Smooth muscle cell (in vitro differentiated cells): ENCODE measurements at regions not wholly inside any gene's neighbourhood (a gene's known extent, or its start where the extent isn't known, plus 50 kb on each side); places are given as distances from the start of the nearest gene placed in this dataset.
A peak's percentile ranks its signal among the peaks of the same experiment; 100 is the strongest.

ENCODE experiments used
- DNase-seq: peaks from one replicate; lab custom pipeline; 2025; ENCODE audit not compliant: unreplicated experiment; lab: John Stamatoyannopoulos, UW
- H2AFZ ChIP-seq: fragments of 200-600 bp; sonication (generic); 2 replicates; pipeline ENCODE4 v1.6.0; 2016; ENCODE audit warnings: antibody characterized with exemption, low read depth, mild to moderate bottlenecking
- H3F3A ChIP-seq: fragments of 200-600 bp; sonication (generic); 2 replicates; pipeline ENCODE4 v1.6.0; 2017; ENCODE audit warnings: antibody characterized with exemption, low read depth
- H3K27ac ChIP-seq: fragments of 200-600 bp; sonication (generic); 2 replicates; pipeline ENCODE4 v1.5.1; 2016; ENCODE audit warnings: low read depth, mild to moderate bottlenecking
- H3K27me3 ChIP-seq: fragments of 200-600 bp; sonication (generic); 2 replicates; pipeline ENCODE4 v1.6.1; 2016; ENCODE audit warnings: low read depth, mild to moderate bottlenecking
- H3K36me3 ChIP-seq: fragments of 200-600 bp; sonication (generic); 2 replicates; pipeline ENCODE4 v1.5.1; 2016; ENCODE audit warnings: low read depth
- H3K4me1 ChIP-seq: fragments of 200-600 bp; sonication (generic); 2 replicates; pipeline ENCODE4 v1.5.1; 2016; ENCODE audit warnings: low read depth
- H3K4me2 ChIP-seq: fragments of 200-600 bp; sonication (generic); 2 replicates; pipeline ENCODE4 v1.6.0; 2016; ENCODE audit warnings: mild to moderate bottlenecking
- H3K4me3 ChIP-seq: fragments of 200-600 bp; sonication (generic); 2 replicates; pipeline ENCODE4 v1.5.1; 2016; ENCODE audit warnings: mild to moderate bottlenecking
- H3K79me2 ChIP-seq: fragments of 200-600 bp; sonication (generic); 2 replicates; pipeline ENCODE4 v1.6.0; 2016; ENCODE audit warnings: low read depth, mild to moderate bottlenecking
- H3K9ac ChIP-seq: fragments of 200-600 bp; sonication (generic); 2 replicates; pipeline ENCODE4 v1.6.0; 2016; ENCODE audit warnings: low read depth
- H3K9me3 ChIP-seq: fragments of 200-600 bp; sonication (generic); replicated peaks from 2 replicates; pipeline ENCODE4 v1.5.1; 2016; ENCODE audit warnings: low read depth
- H4K20me1 ChIP-seq: fragments of 200-600 bp; sonication (generic); 2 replicates; pipeline ENCODE4 v1.6.0; 2016; ENCODE audit warnings: low read depth
- WGBS: methylation state at CpG from one replicate; pipeline ENCODE4 v1.1.7; 2016; ENCODE audit warnings: low lambda C conversion rate; 5-methylcytosine and 5-hydroxymethylcytosine counted together
- TF ChIP-seq, protein P1 (sequence below): fragments of 200-600 bp; sonication (generic); IDR thresholded peaks from 2 replicates; pipeline ENCODE4 v1.5.1; 2017; ENCODE audit warnings: borderline replicate concordance, mild to moderate bottlenecking, antibody characterized with exemption; ENCODE audit not compliant: insufficient read depth, poor library complexity, severe bottlenecking

DNA sequence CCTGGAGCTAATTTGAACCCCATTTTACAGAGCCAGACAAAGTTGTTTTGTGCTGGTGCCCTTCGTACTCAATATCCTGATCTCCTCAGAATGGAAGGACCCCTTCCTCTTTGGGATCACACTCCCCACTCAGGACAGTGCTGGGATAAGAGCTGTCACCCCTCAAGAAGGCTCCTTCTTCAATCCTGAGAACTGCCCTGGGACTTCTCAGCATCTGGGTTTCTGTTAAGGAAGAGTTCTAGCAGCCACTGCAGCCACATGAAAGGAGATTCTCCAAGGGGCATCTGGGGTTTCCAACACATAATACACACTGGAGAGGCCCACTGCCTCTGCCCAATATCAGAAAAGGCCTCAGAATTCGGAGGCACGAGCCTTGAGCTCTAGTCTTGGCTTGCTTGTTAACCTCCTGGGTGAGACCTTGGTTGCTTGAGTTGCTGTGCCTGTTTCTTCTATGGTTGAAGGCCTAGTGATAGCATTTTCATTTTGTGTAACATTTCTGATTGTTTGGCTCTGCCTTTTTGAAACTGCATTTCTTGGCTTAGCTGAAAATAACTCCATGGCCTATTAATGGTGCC is 78.8 kb upstream of the NMNAT3 start:
- H4K20me1 ChIP-seq, result no peaks in the 10 kb centered on the region
- H2AFZ ChIP-seq, result no peak overlapping the region
- DNase-seq, result no peak
- H3K9ac ChIP-seq, result no peak overlapping the region
- no peak overlapping the region for H3K4me3 ChIP-seq
- WGBS, result 98% methylated on average over 3 of the region's 3 CpGs
- TF ChIP-seq, protein P1, sequence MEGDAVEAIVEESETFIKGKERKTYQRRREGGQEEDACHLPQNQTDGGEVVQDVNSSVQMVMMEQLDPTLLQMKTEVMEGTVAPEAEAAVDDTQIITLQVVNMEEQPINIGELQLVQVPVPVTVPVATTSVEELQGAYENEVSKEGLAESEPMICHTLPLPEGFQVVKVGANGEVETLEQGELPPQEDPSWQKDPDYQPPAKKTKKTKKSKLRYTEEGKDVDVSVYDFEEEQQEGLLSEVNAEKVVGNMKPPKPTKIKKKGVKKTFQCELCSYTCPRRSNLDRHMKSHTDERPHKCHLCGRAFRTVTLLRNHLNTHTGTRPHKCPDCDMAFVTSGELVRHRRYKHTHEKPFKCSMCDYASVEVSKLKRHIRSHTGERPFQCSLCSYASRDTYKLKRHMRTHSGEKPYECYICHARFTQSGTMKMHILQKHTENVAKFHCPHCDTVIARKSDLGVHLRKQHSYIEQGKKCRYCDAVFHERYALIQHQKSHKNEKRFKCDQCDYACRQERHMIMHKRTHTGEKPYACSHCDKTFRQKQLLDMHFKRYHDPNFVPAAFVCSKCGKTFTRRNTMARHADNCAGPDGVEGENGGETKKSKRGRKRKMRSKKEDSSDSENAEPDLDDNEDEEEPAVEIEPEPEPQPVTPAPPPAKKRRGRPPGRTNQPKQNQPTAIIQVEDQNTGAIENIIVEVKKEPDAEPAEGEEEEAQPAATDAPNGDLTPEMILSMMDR, result no peak
- H3F3A ChIP-seq, result no peaks in the 10 kb centered on the region
- no peak overlapping the region for H3K4me2 ChIP-seq
- H3K36me3 ChIP-seq, result no peaks in the 10 kb centered on the region
- no peak overlapping the region for H3K27ac ChIP-seq
- no peaks in the 10 kb centered on the region for H3K4me1 ChIP-seq
- H3K9me3 ChIP-seq, result no peaks in the 10 kb centered on the region
- H3K79me2 ChIP-seq, result no peaks in the 10 kb centered on the region
- H3K27me3 ChIP-seq, result no peaks in the 10 kb centered on the region

DNA sequence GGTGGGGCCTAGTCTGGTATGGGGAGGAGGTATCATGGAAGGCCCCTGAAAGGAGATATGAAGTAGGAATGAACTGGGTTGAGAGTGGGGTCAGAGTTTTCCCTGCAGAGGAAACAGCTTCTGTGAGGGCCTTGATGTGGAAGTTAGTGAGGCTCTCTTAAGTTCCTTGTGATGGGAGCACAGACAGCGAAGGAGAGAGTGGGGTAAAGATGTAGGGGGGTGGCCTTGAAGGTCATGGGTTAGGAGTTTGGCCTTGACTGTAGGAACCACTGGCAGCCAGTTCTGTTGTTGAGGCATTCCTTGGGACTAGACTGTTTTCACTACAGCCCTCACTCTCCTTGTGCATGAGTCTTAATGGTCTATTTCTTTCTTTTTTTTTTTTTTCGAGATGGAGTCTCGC is 77.8 kb upstream of the NMNAT3 start:
- no peak for DNase-seq
- Histone ChIP-seq H3K4me3 (no peak overlapping the region), H3K27ac (no peak overlapping the region), H3K9ac (no peak overlapping the region), H3K9me3 (no peaks in the 10 kb centered on the region), H3K27me3 (no peaks in the 10 kb centered on the region), H4K20me1 (no peaks in the 10 kb centered on the region), H3K79me2 (no peaks in the 10 kb centered on the region), H3K4me1 (no peaks in the 10 kb centered on the region), H3F3A (no peaks in the 10 kb centered on the region), H3K4me2 (no peak overlapping the region), H3K36me3 (no peaks in the 10 kb centered on the region), H2AFZ (no peak overlapping the region)
- WGBS, result 94% methylated on average over 3 of the region's 3 CpGs
- TF ChIP-seq, protein P1, result no peak

DNA sequence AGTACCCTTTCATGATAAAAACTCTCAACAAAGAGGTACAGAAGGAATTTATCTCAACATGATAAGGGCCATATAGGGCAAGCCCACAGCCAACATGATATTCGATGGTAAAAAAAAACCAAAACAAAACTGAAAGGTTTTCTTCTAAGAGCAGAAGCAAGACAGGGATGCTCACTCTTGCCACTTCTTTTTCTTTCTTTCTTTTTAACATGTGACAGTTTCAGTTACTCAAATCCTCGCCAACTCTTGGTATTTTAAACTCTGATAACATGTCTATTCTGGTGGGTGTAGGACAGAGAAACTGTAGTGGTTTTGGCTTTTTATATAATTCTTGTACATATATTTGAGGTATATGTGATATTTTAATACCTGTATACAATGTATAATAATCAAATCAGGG is 74.0 kb upstream of the NMNAT3 start:
- no peaks in the 10 kb centered on the region for H3K79me2 ChIP-seq
- H3K4me3 ChIP-seq, result no peak overlapping the region
- no peaks in the 10 kb centered on the region for H3K27me3 ChIP-seq
- TF ChIP-seq, protein P1, result no peak
- H3K27ac ChIP-seq, result no peak overlapping the region
- no peak overlapping the region for H3K9ac ChIP-seq
- no peaks in the 10 kb centered on the region for H3K4me1 ChIP-seq
- 87% methylated on average over 2 of the region's 2 CpGs for WGBS
- no peak overlapping the region for H2AFZ ChIP-seq
- no peak overlapping the region for H3K4me2 ChIP-seq
- no peak for DNase-seq
- no peaks in the 10 kb centered on the region for H4K20me1 ChIP-seq
- no peaks in the 10 kb centered on the region for H3K9me3 ChIP-seq
- H3F3A ChIP-seq, result no peaks in the 10 kb centered on the region
- H3K36me3 ChIP-seq, result no peaks in the 10 kb centered on the region

DNA sequence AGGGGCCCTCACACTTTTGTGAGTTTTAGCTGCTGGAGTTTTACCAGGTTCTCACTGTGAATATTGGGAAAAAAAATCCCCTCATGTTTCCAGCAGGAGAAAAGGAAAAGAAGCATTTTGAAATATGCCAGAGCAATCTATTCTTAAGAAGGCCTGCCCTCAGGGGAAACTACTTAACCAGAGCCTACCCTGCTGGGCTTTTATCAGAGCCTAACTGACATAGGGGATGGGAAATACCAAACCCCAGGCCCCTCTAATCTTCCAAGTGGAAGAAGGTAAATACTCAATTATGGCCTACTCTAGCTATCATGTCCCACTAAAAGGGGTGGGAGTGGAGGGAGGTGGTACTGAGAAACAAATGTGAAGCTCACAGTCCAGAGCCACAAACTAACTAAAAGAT is 68.7 kb upstream of the NMNAT3 start:
- no peaks in the 10 kb centered on the region for H4K20me1 ChIP-seq

More for the DNA sequence above, 68.7 kb upstream of the NMNAT3 start:
- Histone ChIP-seq H3K9ac (no peak overlapping the region), H3K36me3 (no peaks in the 10 kb centered on the region), H3K27me3 (no peaks in the 10 kb centered on the region), H3F3A (no peaks in the 10 kb centered on the region), H3K79me2 (no peaks in the 10 kb centered on the region), H3K9me3 (no peaks in the 10 kb centered on the region), H3K4me3 (no peak overlapping the region), H3K27ac (peak overlapping the region; percentile 61), H3K4me1 (peaks cover 3% of the 10 kb centered on the region), H2AFZ (no peak overlapping the region), H3K4me2 (no peak overlapping the region)
- TF ChIP-seq, protein P1, result no peak
- no peak for DNase-seq
